ENCODE measurements at regions not wholly inside any gene's neighbourhood (a gene's known extent, or its start where the extent isn't known, plus 50 kb on each side); places are given as distances from the start of the nearest gene placed in this dataset.

- TF ChIP-seq RCOR1 (IDR thresholded peaks at IDR 0.05; ENCODE audit: low read length) (no peak), CTCF (IDR thresholded peaks at IDR 0.05) (no peak), YY1 (IDR thresholded peaks at IDR 0.05; ENCODE audit: low read depth) (no peak), RAD21 (IDR thresholded peaks at IDR 0.05; ENCODE audit: low read length) (no peak), POLR2AphosphoS5 (IDR thresholded peaks at IDR 0.05; ENCODE audit: low read depth, low read length) (no peak), REST (IDR thresholded peaks at IDR 0.05; ENCODE audit: low read depth, low read length) (no peak)
Observed at GRCh38 chr4:115274545-115274944, 161.1 kb upstream of the NDST4 start.
